ENCODE measurements at regions not wholly inside any gene's neighbourhood (a gene's known extent, or its start where the extent isn't known, plus 50 kb on each side); places are given as distances from the start of the nearest gene placed in this dataset.
"Not testable (repeated sequence)": the region's sequence is repeated elsewhere in the genome, so short reads cannot be mapped to it uniquely, and the experiment has no call there.

GRCh38 chr5:101458587-101458986, 555.5 kb upstream of the ST8SIA4 start:
- no peak for DNase-seq

- no peak for DNase-seq
Measured at GRCh38 chr5:101455851-101456250, 552.8 kb upstream of the ST8SIA4 start.

GRCh38 chr5:101455048-101455447, 552.0 kb upstream of the ST8SIA4 start:
- DNase-seq = no peak

- DNase-seq = not testable (repeated sequence)
Measured at GRCh38 chr5:101442281-101442680, 539.2 kb upstream of the ST8SIA4 start.

- DNase-seq = no peak
Measured at GRCh38 chr5:101440173-101440572, 537.1 kb upstream of the ST8SIA4 start.

GRCh38 chr5:101437351-101437750, 534.3 kb upstream of the ST8SIA4 start:
- no peak for DNase-seq

- no peak for DNase-seq
Measured at GRCh38 chr5:101435768-101436167, 532.7 kb upstream of the ST8SIA4 start.

GRCh38 chr5:101431201-101431600, 528.1 kb upstream of the ST8SIA4 start:
- no peak for DNase-seq

- DNase-seq = no peak
Measured at GRCh38 chr5:101430551-101430950, 527.5 kb upstream of the ST8SIA4 start.

- DNase-seq = no peak
Measured at GRCh38 chr5:101429241-101429640, 526.2 kb upstream of the ST8SIA4 start.

GRCh38 chr5:101425339-101425859, 522.3 kb upstream of the ST8SIA4 start:
- no peak for DNase-seq

GRCh38 chr5:101424530-101425175, 521.6 kb upstream of the ST8SIA4 start:
- no peak for DNase-seq

GRCh38 chr5:101418713-101419118, 515.6 kb upstream of the ST8SIA4 start:
- no peak for DNase-seq

- no peak for DNase-seq
Measured at GRCh38 chr5:101404531-101404930, 501.4 kb upstream of the ST8SIA4 start.

GRCh38 chr5:101393795-101394450, 490.8 kb upstream of the ST8SIA4 start:
- DNase-seq = no peak

- peak in 1 of 2 experiments; percentile 3 for DNase-seq
Measured at GRCh38 chr5:101390151-101390908, 487.2 kb upstream of the ST8SIA4 start.

- DNase-seq = no peak
Measured at GRCh38 chr5:101385276-101385675, 482.2 kb upstream of the ST8SIA4 start.

GRCh38 chr5:101370181-101370580, 467.1 kb upstream of the ST8SIA4 start:
- DNase-seq = no peak

- DNase-seq = no peak
Measured at GRCh38 chr5:101364469-101364868, 461.4 kb upstream of the ST8SIA4 start.

- no peak for DNase-seq
Measured at GRCh38 chr5:101362067-101362466, 459.0 kb upstream of the ST8SIA4 start.

GRCh38 chr5:101346906-101347305, 443.8 kb upstream of the ST8SIA4 start:
- no peak for DNase-seq

- no peak for DNase-seq
Measured at GRCh38 chr5:101346447-101346846, 443.4 kb upstream of the ST8SIA4 start.

- DNase-seq = no peak
Measured at GRCh38 chr5:101338226-101338625, 435.1 kb upstream of the ST8SIA4 start.

- no peak for DNase-seq
Measured at GRCh38 chr5:101327816-101328215, 424.7 kb upstream of the ST8SIA4 start.

Data from NCI-H526 (cell line).